ENCODE measurements at regions not wholly inside any gene's neighbourhood (a gene's known extent, or its start where the extent isn't known, plus 50 kb on each side); places are given as distances from the start of the nearest gene placed in this dataset.

- TF ChIP-seq CTCF (conservative IDR thresholded peaks at IDR 0.05): no peak
- H3K4me3 Mint-ChIP-seq: no peak overlapping the region
- DNase-seq (ENCODE audit: low read depth, low spot score): no peak
- H3K27ac Mint-ChIP-seq (ENCODE audit: unreplicated experiment): no peak overlapping the region
- H3K9me3 Mint-ChIP-seq: peaks cover 8% of the 10 kb centered on the region
- H3K4me1 Mint-ChIP-seq: no peaks in the 10 kb centered on the region
- H3K27me3 Mint-ChIP-seq (ENCODE audit: low read depth): no peaks in the 10 kb centered on the region
- H3K36me3 Mint-ChIP-seq (ENCODE audit: low read depth): peaks cover 2% of the 10 kb centered on the region
These were observed 491.3 kb downstream of the TAFA4 start for GRCh38 chr3:68441054-68441453.

GRCh38 chr3:68436619-68437401 is 495.5 kb downstream of the TAFA4 start:
- no peak overlapping the region for H3K4me3 Mint-ChIP-seq
- TF ChIP-seq CTCF (conservative IDR thresholded peaks at IDR 0.05): no peak
- no peaks in the 10 kb centered on the region for H3K4me1 Mint-ChIP-seq
- H3K27me3 Mint-ChIP-seq (ENCODE audit: low read depth): peaks cover 4% of the 10 kb centered on the region
- no peak overlapping the region for H3K27ac Mint-ChIP-seq (ENCODE audit: unreplicated experiment)
- peaks cover 2% of the 10 kb centered on the region for H3K36me3 Mint-ChIP-seq (ENCODE audit: low read depth)
- DNase-seq (ENCODE audit: low read depth, low spot score): no peak
- peaks cover 8% of the 10 kb centered on the region for H3K9me3 Mint-ChIP-seq

DNA sequence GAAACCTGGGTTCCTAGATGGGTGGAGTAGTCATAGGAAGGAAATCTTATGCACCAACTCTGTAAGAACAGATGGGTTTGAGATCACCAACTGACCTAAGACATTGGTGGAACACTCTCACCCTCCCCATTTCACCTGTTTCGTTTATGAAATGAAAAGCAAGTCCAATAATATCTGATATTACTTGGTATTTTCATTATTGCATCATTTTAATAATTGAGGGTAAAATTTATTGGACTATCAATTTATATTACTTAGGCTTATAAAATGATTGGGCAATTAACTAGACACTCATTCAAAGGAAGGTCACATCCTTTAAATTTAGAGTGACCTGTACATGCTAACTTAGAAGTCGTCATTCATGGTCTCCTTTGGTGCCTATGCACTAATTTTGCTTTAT is 503.9 kb downstream of the TAFA4 start:
- no peak overlapping the region for H3K4me3 Mint-ChIP-seq
- H3K9me3 Mint-ChIP-seq: no peaks in the 10 kb centered on the region
- TF ChIP-seq CTCF (conservative IDR thresholded peaks at IDR 0.05): no peak
- no peak overlapping the region for H3K27ac Mint-ChIP-seq (ENCODE audit: unreplicated experiment)
- no peaks in the 10 kb centered on the region for H3K27me3 Mint-ChIP-seq (ENCODE audit: low read depth)
- no peaks in the 10 kb centered on the region for H3K4me1 Mint-ChIP-seq
- no peak for DNase-seq (ENCODE audit: low read depth, low spot score)
- H3K36me3 Mint-ChIP-seq (ENCODE audit: low read depth): no peaks in the 10 kb centered on the region

- no peaks in the 10 kb centered on the region for H3K27me3 Mint-ChIP-seq (ENCODE audit: low read depth)
- no peak overlapping the region for H3K4me3 Mint-ChIP-seq
- H3K4me1 Mint-ChIP-seq: no peaks in the 10 kb centered on the region
- H3K9me3 Mint-ChIP-seq: no peaks in the 10 kb centered on the region
- no peak overlapping the region for H3K27ac Mint-ChIP-seq (ENCODE audit: unreplicated experiment)
- no peak for TF ChIP-seq CTCF (conservative IDR thresholded peaks at IDR 0.05)
- no peak for DNase-seq (ENCODE audit: low read depth, low spot score)
- no peaks in the 10 kb centered on the region for H3K36me3 Mint-ChIP-seq (ENCODE audit: low read depth)
These were observed 507.4 kb downstream of the TAFA4 start for GRCh38 chr3:68424796-68425460.

DNA sequence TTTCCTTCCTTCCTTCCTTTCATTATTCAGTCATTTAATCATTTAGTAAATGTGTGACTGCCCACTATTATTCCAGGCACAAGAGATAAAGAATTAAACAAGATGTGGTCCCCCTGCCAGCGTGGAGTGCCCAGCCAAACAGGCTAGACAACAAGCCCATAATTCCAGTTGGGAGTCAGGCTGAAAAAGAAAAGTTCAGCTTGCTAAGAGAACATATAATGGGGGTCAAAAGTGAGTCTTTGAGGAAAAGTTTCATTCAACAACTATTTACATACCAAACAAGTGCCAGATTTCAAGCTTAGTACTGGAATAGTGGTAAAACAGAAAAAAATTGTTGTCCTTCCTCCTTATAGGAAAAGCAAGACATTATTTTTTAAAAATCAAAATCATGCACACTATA is 523.7 kb downstream of the TAFA4 start:
- TF ChIP-seq CTCF (conservative IDR thresholded peaks at IDR 0.05): no peak
- no peaks in the 10 kb centered on the region for H3K27me3 Mint-ChIP-seq (ENCODE audit: low read depth)
- H3K36me3 Mint-ChIP-seq (ENCODE audit: low read depth): no peaks in the 10 kb centered on the region
- H3K4me1 Mint-ChIP-seq: peaks cover 3% of the 10 kb centered on the region
- no peak overlapping the region for H3K4me3 Mint-ChIP-seq
- peaks cover 2% of the 10 kb centered on the region for H3K9me3 Mint-ChIP-seq
- DNase-seq (ENCODE audit: low read depth, low spot score): no peak
- peak overlapping the region; percentile 2 for H3K27ac Mint-ChIP-seq (ENCODE audit: unreplicated experiment)
